Neutrophil (primary cell): ENCODE measurements at regions not wholly inside any gene's neighbourhood (a gene's known extent, or its start where the extent isn't known, plus 50 kb on each side); places are given as distances from the start of the nearest gene placed in this dataset.

Source experiments
- H3K27ac ChIP-seq: fragments of 200-600 bp; sonication (generic); 2 replicates; pipeline ENCODE4 v1.5.1; 2016; ENCODE audit warnings: mild to moderate bottlenecking, moderate library complexity
- H3K27me3 ChIP-seq: fragments of 200-600 bp; sonication (generic); 2 replicates; pipeline ENCODE4 v1.6.0; 2016; ENCODE audit warnings: mild to moderate bottlenecking
- H3K36me3 ChIP-seq: fragments of 200-600 bp; sonication (generic); 2 replicates; pipeline ENCODE4 v1.5.1; 2017
- H3K4me1 ChIP-seq, 2 experiments: fragments of 200-600 bp in 1 of 2; sonication (generic) in 1 of 2; 1 replicate in 1 of 2; 2 replicates in 1 of 2; pipeline versions ENCODE4 v1.5.1 to v1.6.1; 2013 to 2016; ENCODE audit warnings: low read depth in 1 of 2, low read length in 1 of 2, mild to moderate bottlenecking in 1 of 2, moderate library complexity in 1 of 2; ENCODE audit not compliant: control insufficient read depth in 1 of 2, insufficient read depth in 1 of 2
- H3K4me3 ChIP-seq, 2 experiments: fragments of 200-600 bp in 1 of 2; sonication (generic) in 1 of 2; 1 replicate in 1 of 2; 2 replicates in 1 of 2; pipeline ENCODE4 v1.5.1; 2013 to 2016; ENCODE audit warnings: low read depth in 1 of 2, low read length in 1 of 2, mild to moderate bottlenecking in 1 of 2, moderate library complexity in 1 of 2
- H3K9me3 ChIP-seq: fragments of 200-600 bp; sonication (generic); 2 replicates; pipeline ENCODE4 v1.5.1; 2016
- CTCF ChIP-seq: fragments of 200-600 bp; sonication (generic); IDR thresholded peaks from 2 replicates; pipeline ENCODE4 v1.5.1; 2016; ENCODE audit warnings: antibody characterized with exemption

- TF ChIP-seq CTCF: no peak
- no peak overlapping the region for H3K27ac ChIP-seq
- no peaks in the 10 kb centered on the region for H3K4me1 ChIP-seq
Observed at GRCh38 chr2:78457269-78457668, 568.2 kb upstream of the REG3G start.

GRCh38 chr2:78465707-78466106, 559.8 kb upstream of the REG3G start:
- Histone ChIP-seq H3K4me1 (no peaks in the 10 kb centered on the region), H3K36me3 (no peaks in the 10 kb centered on the region), H3K27me3 (no peaks in the 10 kb centered on the region), H3K9me3 (no peaks in the 10 kb centered on the region), H3K4me3 (no peak overlapping the region), H3K27ac (no peak overlapping the region)
- no peak for TF ChIP-seq CTCF

More at GRCh38 chr2:78457269-78457668, 568.2 kb upstream of the REG3G start:
- Histone ChIP-seq H3K27me3 (no peaks in the 10 kb centered on the region), H3K36me3 (no peaks in the 10 kb centered on the region), H3K9me3 (no peaks in the 10 kb centered on the region), H3K4me3 (no peak overlapping the region)

GRCh38 chr2:78476619-78477229, 548.8 kb upstream of the REG3G start:
- TF ChIP-seq CTCF: no peak
- Histone ChIP-seq H3K9me3 (no peaks in the 10 kb centered on the region), H3K27ac (no peak overlapping the region), H3K4me3 (no peak overlapping the region), H3K4me1 (no peaks in the 10 kb centered on the region), H3K27me3 (no peaks in the 10 kb centered on the region), H3K36me3 (no peaks in the 10 kb centered on the region)

- Histone ChIP-seq H3K4me1 (no peaks in the 10 kb centered on the region), H3K27me3 (no peaks in the 10 kb centered on the region), H3K4me3 (no peak overlapping the region), H3K27ac (no peak overlapping the region), H3K36me3 (no peaks in the 10 kb centered on the region), H3K9me3 (no peaks in the 10 kb centered on the region)
- TF ChIP-seq CTCF: no peak
Observed at GRCh38 chr2:78486565-78486964, 538.9 kb upstream of the REG3G start.

GRCh38 chr2:78498125-78498524, 527.4 kb upstream of the REG3G start:
- TF ChIP-seq CTCF: no peak
- H3K27me3 ChIP-seq: no peaks in the 10 kb centered on the region
- H3K27ac ChIP-seq: no peak overlapping the region
- H3K9me3 ChIP-seq: no peaks in the 10 kb centered on the region
- no peaks in the 10 kb centered on the region for H3K4me1 ChIP-seq
- no peak overlapping the region for H3K4me3 ChIP-seq
- no peaks in the 10 kb centered on the region for H3K36me3 ChIP-seq

GRCh38 chr2:78506301-78506700, 519.2 kb upstream of the REG3G start:
- H3K36me3 ChIP-seq: no peaks in the 10 kb centered on the region
- no peaks in the 10 kb centered on the region for H3K27me3 ChIP-seq
- no peaks in the 10 kb centered on the region for H3K9me3 ChIP-seq
- H3K4me1 ChIP-seq: no peaks in the 10 kb centered on the region
- TF ChIP-seq CTCF: no peak
- no peak overlapping the region for H3K4me3 ChIP-seq
- no peak overlapping the region for H3K27ac ChIP-seq
